ENCODE measurements at regions not wholly inside any gene's neighbourhood (a gene's known extent, or its start where the extent isn't known, plus 50 kb on each side); places are given as distances from the start of the nearest gene placed in this dataset.

DNA sequence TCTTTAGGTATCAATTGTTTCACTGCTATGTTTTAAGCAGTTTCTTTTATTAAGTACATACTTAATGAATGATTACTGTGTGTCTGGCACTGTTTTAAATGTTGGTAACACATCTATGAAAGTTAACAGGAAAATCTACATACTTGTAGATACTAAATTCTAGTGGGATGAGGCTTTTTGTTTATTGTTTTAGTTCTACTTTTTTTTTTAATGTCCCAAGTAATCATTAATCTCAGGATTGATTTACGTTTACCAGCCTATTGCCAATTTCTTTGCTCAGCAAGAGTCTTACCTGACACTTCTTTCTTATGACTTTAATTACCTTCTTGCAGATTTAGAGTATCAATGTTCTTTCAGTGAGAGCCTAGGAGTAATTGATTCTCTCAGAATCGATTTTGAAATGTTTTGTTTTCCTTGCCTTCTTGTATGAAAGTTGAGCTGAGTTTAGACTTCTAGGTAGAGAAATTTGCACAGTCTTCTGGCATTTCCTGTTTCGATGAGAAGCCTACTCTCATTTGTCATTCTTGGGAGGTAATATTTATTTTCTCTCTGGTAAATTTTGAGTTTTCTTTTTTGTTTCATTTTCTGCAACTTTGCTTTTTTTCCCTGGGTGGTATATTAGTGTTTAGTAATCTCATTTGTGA, 235.2 kb upstream of the ANKRD50 start:
- Histone ChIP-seq H3K36me3 (no peaks in the 10 kb centered on the region), H3K27me3 (no peaks in the 10 kb centered on the region), H3K4me1 (peaks cover 5% of the 10 kb centered on the region), H3K9me3 (no peaks in the 10 kb centered on the region), H3K4me3 (ENCODE audit: low read depth, low read length) (no peak overlapping the region)
- DNase-seq = no peak
- TF ChIP-seq, protein P1, sequence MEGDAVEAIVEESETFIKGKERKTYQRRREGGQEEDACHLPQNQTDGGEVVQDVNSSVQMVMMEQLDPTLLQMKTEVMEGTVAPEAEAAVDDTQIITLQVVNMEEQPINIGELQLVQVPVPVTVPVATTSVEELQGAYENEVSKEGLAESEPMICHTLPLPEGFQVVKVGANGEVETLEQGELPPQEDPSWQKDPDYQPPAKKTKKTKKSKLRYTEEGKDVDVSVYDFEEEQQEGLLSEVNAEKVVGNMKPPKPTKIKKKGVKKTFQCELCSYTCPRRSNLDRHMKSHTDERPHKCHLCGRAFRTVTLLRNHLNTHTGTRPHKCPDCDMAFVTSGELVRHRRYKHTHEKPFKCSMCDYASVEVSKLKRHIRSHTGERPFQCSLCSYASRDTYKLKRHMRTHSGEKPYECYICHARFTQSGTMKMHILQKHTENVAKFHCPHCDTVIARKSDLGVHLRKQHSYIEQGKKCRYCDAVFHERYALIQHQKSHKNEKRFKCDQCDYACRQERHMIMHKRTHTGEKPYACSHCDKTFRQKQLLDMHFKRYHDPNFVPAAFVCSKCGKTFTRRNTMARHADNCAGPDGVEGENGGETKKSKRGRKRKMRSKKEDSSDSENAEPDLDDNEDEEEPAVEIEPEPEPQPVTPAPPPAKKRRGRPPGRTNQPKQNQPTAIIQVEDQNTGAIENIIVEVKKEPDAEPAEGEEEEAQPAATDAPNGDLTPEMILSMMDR (IDR thresholded peaks at IDR 0.05; ENCODE audit: low read depth, low read length) = no peak

DNA sequence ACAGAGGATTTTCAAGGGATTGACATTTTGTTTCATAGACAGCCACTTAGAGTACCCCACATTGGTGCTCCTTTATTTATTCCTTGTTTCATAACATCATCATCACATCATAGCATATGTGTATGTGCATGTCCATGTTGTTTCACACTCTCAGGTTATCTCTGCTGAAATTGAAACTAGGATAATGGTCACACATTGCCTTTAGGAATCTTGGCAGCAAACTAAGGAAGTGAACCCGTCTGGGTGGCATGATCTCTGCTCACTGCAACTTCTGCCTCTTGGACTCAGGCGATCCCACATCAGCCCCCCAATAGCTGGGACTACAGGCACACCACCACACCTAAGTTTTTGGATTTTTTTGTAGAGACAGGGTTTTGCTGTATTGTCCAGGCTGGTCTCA, 234.2 kb upstream of the ANKRD50 start:
- Histone ChIP-seq H3K4me3 (ENCODE audit: low read depth, low read length) (no peak overlapping the region), H3K36me3 (no peaks in the 10 kb centered on the region), H3K4me1 (no peaks in the 10 kb centered on the region; the same call in 1 of the 2 replicates), H3K27me3 (no peaks in the 10 kb centered on the region), H3K9me3 (no peaks in the 10 kb centered on the region)
- TF ChIP-seq, protein P1 (IDR thresholded peaks at IDR 0.05; ENCODE audit: low read depth, low read length) = no peak
- DNase-seq = no peak

DNA sequence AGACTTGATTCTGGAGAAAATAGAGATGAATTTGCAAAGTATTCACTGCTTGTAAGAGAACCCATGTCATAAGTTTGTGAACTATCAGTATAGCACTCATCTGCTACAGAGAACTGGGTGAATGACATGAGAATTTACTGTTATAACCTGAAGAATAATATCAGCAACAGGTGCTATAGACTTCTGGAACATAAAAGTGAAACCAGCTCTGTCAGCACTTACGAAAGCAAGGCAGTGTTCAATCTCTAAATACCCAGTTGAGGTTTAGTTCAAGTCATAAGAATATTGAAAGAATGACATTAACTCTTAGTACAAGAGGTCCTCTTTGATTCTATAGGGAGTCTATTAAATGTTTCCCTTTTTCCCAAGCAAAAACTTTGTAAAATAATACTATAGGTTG, 232.9 kb upstream of the ANKRD50 start:
- Histone ChIP-seq H3K36me3 (no peaks in the 10 kb centered on the region), H3K9me3 (no peaks in the 10 kb centered on the region), H3K4me3 (ENCODE audit: low read depth, low read length) (no peak overlapping the region), H3K4me1 (no peaks in the 10 kb centered on the region; the same call in 1 of the 2 replicates), H3K27me3 (no peaks in the 10 kb centered on the region)
- no peak for DNase-seq
- TF ChIP-seq, protein P1 (IDR thresholded peaks at IDR 0.05; ENCODE audit: low read depth, low read length) = no peak

DNA sequence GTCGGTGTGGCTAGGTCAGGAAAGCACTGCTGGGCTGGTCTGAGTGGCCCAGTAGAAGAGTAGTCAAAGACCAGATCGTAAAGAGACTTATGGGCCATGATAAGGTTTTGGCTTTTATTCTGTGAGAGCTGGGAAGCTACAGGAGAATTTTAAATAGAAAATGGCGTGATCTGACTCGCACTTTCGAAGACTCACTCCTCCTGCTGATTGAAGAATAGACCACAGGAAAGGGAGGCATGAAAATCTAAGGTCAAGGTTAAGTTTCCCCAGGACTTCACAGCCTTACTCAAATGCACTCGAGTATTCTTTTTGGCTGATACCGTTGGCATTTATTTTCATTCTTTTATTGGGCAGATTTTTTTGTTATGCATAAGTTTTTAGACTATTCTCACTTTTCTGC, 231.4 kb upstream of the ANKRD50 start:
- Histone ChIP-seq H3K4me3 (ENCODE audit: low read depth, low read length) (no peak overlapping the region), H3K9me3 (no peaks in the 10 kb centered on the region), H3K36me3 (no peaks in the 10 kb centered on the region), H3K27me3 (no peaks in the 10 kb centered on the region), H3K4me1 (no peaks in the 10 kb centered on the region; the same call in 1 of the 2 replicates)
- DNase-seq = no peak
- TF ChIP-seq, protein P1 (IDR thresholded peaks at IDR 0.05; ENCODE audit: low read depth, low read length) = peak; percentile 47

DNA sequence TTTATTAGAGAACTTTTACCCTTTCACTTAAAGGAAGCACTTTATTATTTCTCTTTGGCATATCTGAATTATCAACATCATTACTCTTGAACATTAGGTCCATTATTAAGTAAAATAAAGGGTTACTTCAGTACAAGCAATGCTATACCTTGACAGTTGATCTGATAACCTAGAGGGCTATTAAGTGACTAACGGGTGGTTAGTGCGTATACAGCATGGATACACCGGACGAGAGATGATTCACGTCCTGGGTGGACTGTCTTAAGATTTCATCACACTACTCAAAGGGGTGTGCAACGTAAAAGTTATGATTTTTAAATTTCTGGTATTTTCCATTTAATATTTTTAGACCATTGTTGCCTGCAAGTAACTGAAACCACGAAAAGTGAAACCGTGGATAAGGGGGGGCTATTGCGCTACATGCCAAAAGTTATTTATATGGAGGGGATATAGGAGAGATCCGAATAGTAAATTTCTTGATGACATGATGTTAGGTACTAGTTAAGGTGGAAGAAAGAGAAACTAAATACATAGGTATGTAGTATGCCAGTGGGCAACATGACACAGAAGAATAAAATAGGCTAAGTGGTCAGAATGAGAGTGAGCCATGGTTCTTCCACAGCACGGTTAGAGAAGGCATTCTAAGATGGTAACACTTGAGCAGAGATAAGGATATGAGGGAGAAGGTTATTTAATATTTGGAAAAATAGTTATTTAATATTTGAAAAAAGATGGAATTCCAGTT, 230.8 kb upstream of the ANKRD50 start:
- no peaks in the 10 kb centered on the region; the same call in 1 of the 2 replicates for H3K4me1 ChIP-seq
- no peak overlapping the region for H3K4me3 ChIP-seq (ENCODE audit: low read depth, low read length)
- H3K27me3 ChIP-seq = no peaks in the 10 kb centered on the region
- no peaks in the 10 kb centered on the region for H3K9me3 ChIP-seq
- DNase-seq = no peak
- TF ChIP-seq, protein P1 (IDR thresholded peaks at IDR 0.05; ENCODE audit: low read depth, low read length) = no peak
- no peaks in the 10 kb centered on the region for H3K36me3 ChIP-seq

DNA sequence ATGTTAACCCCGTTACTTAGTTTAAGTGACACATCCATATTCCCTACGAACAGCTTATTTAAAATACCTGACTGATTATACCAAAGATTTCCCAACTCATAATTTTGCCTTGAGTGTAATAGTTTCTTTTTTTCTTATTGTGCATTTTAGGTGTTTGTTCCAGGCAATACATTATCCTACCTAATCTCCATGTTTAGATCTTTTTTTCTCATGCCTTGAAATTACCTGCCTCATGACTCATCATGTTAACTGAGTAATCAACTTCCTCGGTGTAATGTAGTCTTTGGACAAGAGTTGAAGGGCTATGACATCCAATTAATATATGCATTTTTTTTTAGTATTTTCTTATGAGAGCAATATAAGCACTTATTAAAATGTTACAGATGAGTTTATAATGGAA, 228.7 kb upstream of the ANKRD50 start:
- Histone ChIP-seq H3K27me3 (no peaks in the 10 kb centered on the region), H3K9me3 (no peaks in the 10 kb centered on the region), H3K4me1 (peaks cover 3% of the 10 kb centered on the region), H3K36me3 (no peaks in the 10 kb centered on the region), H3K4me3 (ENCODE audit: low read depth, low read length) (no peak overlapping the region)
- no peak for DNase-seq
- TF ChIP-seq, protein P1 (IDR thresholded peaks at IDR 0.05; ENCODE audit: low read depth, low read length) = no peak

Data from BE2C (cell line).